ENCODE measurements at regions not wholly inside any gene's neighbourhood (a gene's known extent, or its start where the extent isn't known, plus 50 kb on each side); places are given as distances from the start of the nearest gene placed in this dataset.

- TF ChIP-seq CTCF (conservative IDR thresholded peaks at IDR 0.05; ENCODE audit: low read depth, low read length) (no peak), RCOR1 (IDR thresholded peaks at IDR 0.05; ENCODE audit: insufficient replicate concordance, low read length) (no peak), MAZ (IDR thresholded peaks at IDR 0.05; ENCODE audit: borderline replicate concordance, low read depth, low read length) (no peak), USF2 (IDR thresholded peaks at IDR 0.05; ENCODE audit: low read depth, low read length) (no peak), SMC3 (IDR thresholded peaks at IDR 0.05; ENCODE audit: low read depth, low read length) (no peak), CEBPB (IDR thresholded peaks at IDR 0.05; ENCODE audit: low read depth, low read length) (no peak), NFE2L2 (IDR thresholded peaks at IDR 0.05; ENCODE audit: low read depth, low read length) (no peak)
Measured at GRCh38 chr20:10861619-10862018, 187.8 kb upstream of the JAG1 start.
